Tibial nerve (tissue), 4 donors: ENCODE measurements at regions not wholly inside any gene's neighbourhood (a gene's known extent, or its start where the extent isn't known, plus 50 kb on each side); places are given as distances from the start of the nearest gene placed in this dataset.
"Not testable (repeated sequence)": the region's sequence is repeated elsewhere in the genome, so short reads cannot be mapped to it uniquely, and the experiment has no call there.

Experiments used
- DNase-seq, 2 donors: peaks; one replicate each; pipeline ENCODE4 v3.0.0-alpha.2; 2019; ENCODE audit warnings: low spot score in 2 of 2
- H3K27ac ChIP-seq, 4 donors: fragments of 200-600 bp; sonication (generic) in 3 of 4; one replicate each; pipeline ENCODE4 v1.5.1; 2017 to 2019; ENCODE audit warnings: mild to moderate bottlenecking in 1 of 4
- H3K27me3 ChIP-seq, 2 donors: fragments of 200-600 bp; sonication (generic) in 1 of 2; one replicate each; pipeline versions ENCODE4 v1.5.1 to v1.6.0; 2017 to 2019
- H3K36me3 ChIP-seq, 3 donors: fragments of 200-600 bp; sonication (generic); one replicate each; pipeline ENCODE4 v1.5.1; 2018 to 2019
- H3K4me1 ChIP-seq, 4 donors: fragments of 200-600 bp; sonication (generic) in 3 of 4; one replicate each; pipeline ENCODE4 v1.5.1; 2017 to 2019
- H3K4me3 ChIP-seq, 4 donors: fragments of 200-600 bp; sonication (generic) in 3 of 4; one replicate each; pipeline ENCODE4 v1.5.1; 2017 to 2019; ENCODE audit warnings: mild to moderate bottlenecking in 1 of 4, moderate library complexity in 1 of 4
- H3K9me3 ChIP-seq, 4 donors: fragments of 200-600 bp; sonication (generic) in 3 of 4; one replicate each; pipeline ENCODE4 v1.5.1; 2017 to 2019
- CTCF ChIP-seq, 5 experiments: fragments of 200-600 bp in 3 of 5; fragments of 450-650 bp in 2 of 5; sonication (generic) in 3 of 5; IDR thresholded peaks; one replicate each; pipeline ENCODE4 v1.5.1; 2016 to 2019; ENCODE audit warnings: antibody characterized with exemption in 5 of 5, mild to moderate bottlenecking in 3 of 5, moderate library complexity in 2 of 5
- EP300 ChIP-seq, 2 donors: sonication (generic); formaldehyde crosslinking; IDR thresholded peaks; one replicate each; pipeline ENCODE4 v1.6.1; 2017; ENCODE audit warnings: antibody characterized with exemption in 2 of 2, mild to moderate bottlenecking in 1 of 2
- POLR2A ChIP-seq, 2 donors: fragments of 450-650 bp; IDR thresholded peaks; one replicate each; pipeline ENCODE4 v1.6.1; 2017; ENCODE audit warnings: antibody characterized with exemption in 2 of 2, mild to moderate bottlenecking in 2 of 2, moderate library complexity in 2 of 2
- WGBS, 2 donors: methylation state at CpG; one replicate each; pipeline ENCODE4 v1.1.5; 2018; 5-methylcytosine and 5-hydroxymethylcytosine counted together

- no peak for TF ChIP-seq EP300 (IDR thresholded peaks at IDR 0.05)
- no peak for TF ChIP-seq POLR2A (IDR thresholded peaks at IDR 0.05)
- no peak for TF ChIP-seq CTCF (IDR thresholded peaks at IDR 0.05)
- WGBS, 2 donors: 48 to 55% methylated on average over 4 of the region's 4 CpGs
- no peaks in the 10 kb centered on the region for H3K27me3 ChIP-seq
- no peak for DNase-seq
- H3K27ac ChIP-seq: no peak overlapping the region
- H3K9me3 ChIP-seq: no peaks in the 10 kb centered on the region
- no peaks in the 10 kb centered on the region for H3K36me3 ChIP-seq
- peaks cover 0 to 6% (median 0%) of the 10 kb centered on the region in 4 donors for H3K4me1 ChIP-seq
- H3K4me3 ChIP-seq: no peak overlapping the region
These were observed 216.3 kb upstream of the PRNP start for GRCh38 chr20:4469910-4470309.

GRCh38 chr20:4468114-4468513, 218.1 kb upstream of the PRNP start:
- no peak overlapping the region for H3K4me3 ChIP-seq
- H3K9me3 ChIP-seq: no peaks in the 10 kb centered on the region
- H3K4me1 ChIP-seq: peaks cover 0 to 6% (median 0%) of the 10 kb centered on the region in 4 donors
- DNase-seq: no peak
- no peaks in the 10 kb centered on the region for H3K27me3 ChIP-seq
- H3K27ac ChIP-seq: no peak overlapping the region
- TF ChIP-seq POLR2A (IDR thresholded peaks at IDR 0.05) (no peak), EP300 (IDR thresholded peaks at IDR 0.05) (no peak), CTCF (IDR thresholded peaks at IDR 0.05) (no peak)
- H3K36me3 ChIP-seq: no peaks in the 10 kb centered on the region
- 76 to 78% methylated on average over 1 of the region's 1 CpG for WGBS, 2 donors

GRCh38 chr20:4465855-4466545, 216.9 kb upstream of the ADRA1D start:
- TF ChIP-seq EP300 (IDR thresholded peaks at IDR 0.05): no peak
- TF ChIP-seq CTCF (IDR thresholded peaks at IDR 0.05): no peak
- TF ChIP-seq POLR2A (IDR thresholded peaks at IDR 0.05): no peak
- Histone ChIP-seq H3K4me1 (peaks cover 0 to 6% (median 0%) of the 10 kb centered on the region in 4 donors), H3K36me3 (no peaks in the 10 kb centered on the region), H3K27me3 (no peaks in the 10 kb centered on the region), H3K27ac (no peak overlapping the region), H3K4me3 (no peak overlapping the region), H3K9me3 (no peaks in the 10 kb centered on the region)
- 55 to 64% methylated on average over 4 of the region's 4 CpGs for WGBS, 2 donors
- DNase-seq: no peak

GRCh38 chr20:4465212-4465611, 216.1 kb upstream of the ADRA1D start:
- 19 to 31% methylated on average over 1 of the region's 1 CpG for WGBS, 2 donors

GRCh38 chr20:4462801-4463200, 213.7 kb upstream of the ADRA1D start:
- 59 to 65% methylated on average over 1 of the region's 1 CpG for WGBS, 2 donors
- H3K27ac ChIP-seq, H3K36me3 ChIP-seq, DNase-seq, H3K4me1 ChIP-seq, H3K27me3 ChIP-seq, H3K9me3 ChIP-seq, H3K4me3 ChIP-seq: not testable (repeated sequence)

More at GRCh38 chr20:4465212-4465611, 216.1 kb upstream of the ADRA1D start:
- no peak overlapping the region for H3K4me3 ChIP-seq
- no peak overlapping the region for H3K27ac ChIP-seq
- DNase-seq: no peak
- H3K9me3 ChIP-seq: no peaks in the 10 kb centered on the region
- H3K4me1 ChIP-seq: peaks cover 0 to 6% (median 0%) of the 10 kb centered on the region in 4 donors
- TF ChIP-seq POLR2A (IDR thresholded peaks at IDR 0.05): no peak
- TF ChIP-seq EP300 (IDR thresholded peaks at IDR 0.05): no peak
- TF ChIP-seq CTCF (IDR thresholded peaks at IDR 0.05): no peak
- H3K36me3 ChIP-seq: no peaks in the 10 kb centered on the region
- H3K27me3 ChIP-seq: no peaks in the 10 kb centered on the region
